ENCODE measurements at regions not wholly inside any gene's neighbourhood (a gene's known extent, or its start where the extent isn't known, plus 50 kb on each side); places are given as distances from the start of the nearest gene placed in this dataset.

- no peak for DNase-seq
Measured at GRCh38 chr20:12597551-12597950, 411.2 kb upstream of the SPTLC3 start.

GRCh38 chr20:12598894-12599293, 409.9 kb upstream of the SPTLC3 start:
- DNase-seq, result no peak

GRCh38 chr20:12599494-12599893, 409.3 kb upstream of the SPTLC3 start:
- DNase-seq, result no peak

- DNase-seq, result no peak
Measured at GRCh38 chr20:12605751-12606150, 403.0 kb upstream of the SPTLC3 start.

GRCh38 chr20:12610871-12611270, 397.9 kb upstream of the SPTLC3 start:
- no peak for DNase-seq

- no peak for DNase-seq
Measured at GRCh38 chr20:12614764-12615163, 394.0 kb upstream of the SPTLC3 start.

- no peak for DNase-seq
Measured at GRCh38 chr20:12617076-12617475, 391.7 kb upstream of the SPTLC3 start.

- no peak for DNase-seq
Measured at GRCh38 chr20:12623870-12624269, 384.9 kb upstream of the SPTLC3 start.

- DNase-seq, result no peak
Measured at GRCh38 chr20:12627485-12627884, 381.3 kb upstream of the SPTLC3 start.

GRCh38 chr20:12638633-12639312, 370.0 kb upstream of the SPTLC3 start:
- DNase-seq, result no peak

GRCh38 chr20:12640251-12640650, 368.5 kb upstream of the SPTLC3 start:
- no peak for DNase-seq

GRCh38 chr20:12641619-12642018, 367.2 kb upstream of the SPTLC3 start:
- DNase-seq, result no peak

GRCh38 chr20:12644461-12644860, 364.3 kb upstream of the SPTLC3 start:
- DNase-seq, result no peak

- DNase-seq, result no peak
Measured at GRCh38 chr20:12649234-12649633, 359.5 kb upstream of the SPTLC3 start.

- no peak for DNase-seq
Measured at GRCh38 chr20:12653642-12654041, 355.1 kb upstream of the SPTLC3 start.

GRCh38 chr20:12659942-12660341, 348.8 kb upstream of the SPTLC3 start:
- no peak for DNase-seq

- peak; percentile 36 for DNase-seq
Measured at GRCh38 chr20:12660918-12661317, 347.9 kb upstream of the SPTLC3 start.

GRCh38 chr20:12670301-12670700, 338.5 kb upstream of the SPTLC3 start:
- no peak for DNase-seq

GRCh38 chr20:12673352-12673751, 335.4 kb upstream of the SPTLC3 start:
- no peak for DNase-seq

GRCh38 chr20:12677925-12678324, 330.8 kb upstream of the SPTLC3 start:
- DNase-seq, result no peak

- no peak for DNase-seq
Measured at GRCh38 chr20:12679447-12679846, 329.3 kb upstream of the SPTLC3 start.

GRCh38 chr20:12682613-12683012, 326.2 kb upstream of the SPTLC3 start:
- no peak for DNase-seq

- no peak for DNase-seq
Measured at GRCh38 chr20:12687476-12687875, 321.3 kb upstream of the SPTLC3 start.

GRCh38 chr20:12695937-12696336, 312.8 kb upstream of the SPTLC3 start:
- no peak for DNase-seq

- no peak for DNase-seq
Measured at GRCh38 chr20:12698817-12699216, 310.0 kb upstream of the SPTLC3 start.
